NCI-H187 treated with DMSO at 0.1 percent for 48 hours (cell line): ENCODE measurements at regions not wholly inside any gene's neighbourhood (a gene's known extent, or its start where the extent isn't known, plus 50 kb on each side); places are given as distances from the start of the nearest gene placed in this dataset.
"Not testable (repeated sequence)": the region's sequence is repeated elsewhere in the genome, so short reads cannot be mapped to it uniquely, and the experiment has no call there.

Source experiments
- DNase-seq: peaks from one replicate; lab custom pipeline; 2025; lab: John Stamatoyannopoulos, UW

DNA sequence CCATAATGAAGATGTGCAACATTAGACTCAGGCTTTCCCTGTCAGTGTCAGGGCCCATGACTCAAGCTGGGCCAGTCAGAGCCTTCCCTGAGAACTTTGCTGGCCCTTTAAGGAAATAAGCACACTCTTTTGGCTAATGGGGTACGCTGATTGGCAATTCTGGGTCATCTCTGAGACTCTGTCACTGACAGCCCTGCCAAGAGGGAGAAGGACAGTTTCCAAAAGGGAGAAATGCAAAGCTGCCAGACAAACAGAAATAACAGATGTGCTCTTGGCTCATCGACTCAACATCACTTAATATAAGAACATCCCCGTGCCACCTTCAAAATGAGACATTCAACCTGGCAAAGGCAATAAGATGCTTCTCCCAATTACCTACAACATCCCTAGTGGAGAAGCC, 491.9 kb upstream of the PROK2 start:
- DNase-seq = no peak

- no peak for DNase-seq
Measured at GRCh38 chr3:72275331-72275751, 490.4 kb upstream of the PROK2 start.

DNA sequence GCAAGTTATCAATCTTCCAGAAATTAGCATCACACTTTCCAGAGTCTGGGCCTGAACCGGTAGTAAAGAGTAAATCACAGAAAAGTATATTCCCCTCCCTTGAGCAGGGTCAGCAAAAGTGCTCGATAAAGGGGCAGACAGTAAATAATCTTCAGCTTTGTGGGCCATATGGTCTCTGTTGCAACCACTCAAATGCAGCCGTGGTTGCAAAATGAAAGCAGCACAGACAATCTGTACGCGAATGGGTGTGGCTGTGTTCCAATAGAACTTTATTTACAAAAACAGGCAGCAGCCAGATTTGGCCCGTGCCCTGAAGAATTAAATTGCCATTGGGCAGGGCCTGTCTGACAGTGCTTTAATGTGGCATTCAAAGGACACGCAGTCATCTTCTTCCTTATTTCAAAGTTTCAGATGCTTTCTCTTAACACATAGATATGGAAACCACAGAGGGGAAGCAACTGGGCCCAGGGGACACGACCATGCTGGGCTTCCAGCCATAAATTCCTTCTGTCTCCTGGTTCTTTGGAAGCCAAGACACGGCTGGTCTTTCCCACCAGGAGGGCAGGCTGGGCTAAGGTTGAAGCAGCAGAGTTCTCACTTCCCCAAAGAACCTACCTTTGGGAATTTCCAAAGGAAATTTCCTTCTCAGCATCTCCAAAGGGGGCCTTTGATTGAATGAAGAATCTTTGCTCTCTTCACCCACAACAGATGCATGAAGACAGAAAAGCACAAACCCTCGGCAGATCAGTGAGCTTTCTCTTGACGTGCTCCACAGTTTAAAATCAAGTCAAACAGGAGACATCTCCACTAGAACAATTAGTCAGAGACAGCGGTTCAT, 489.8 kb upstream of the PROK2 start:
- DNase-seq = no peak

DNA sequence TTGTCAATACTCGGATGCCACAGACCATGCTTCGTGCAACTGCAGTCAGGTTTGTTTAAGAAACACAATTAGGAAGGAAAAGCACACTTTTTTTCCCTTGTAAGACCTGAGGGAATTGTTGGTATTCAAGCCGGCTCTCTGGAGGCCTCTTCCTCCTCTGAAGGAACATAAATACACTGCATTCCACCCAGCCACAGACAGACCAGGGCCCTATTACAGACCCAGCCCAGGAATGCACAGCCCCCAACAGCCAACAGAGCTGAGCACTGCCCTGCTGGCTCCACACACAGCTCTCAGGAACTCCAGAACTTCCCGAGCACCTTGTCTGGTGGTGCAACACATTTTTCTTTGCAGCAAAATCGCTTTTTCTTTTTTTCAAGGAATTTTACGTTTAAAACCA, 488.7 kb upstream of the PROK2 start:
- DNase-seq = no peak

DNA sequence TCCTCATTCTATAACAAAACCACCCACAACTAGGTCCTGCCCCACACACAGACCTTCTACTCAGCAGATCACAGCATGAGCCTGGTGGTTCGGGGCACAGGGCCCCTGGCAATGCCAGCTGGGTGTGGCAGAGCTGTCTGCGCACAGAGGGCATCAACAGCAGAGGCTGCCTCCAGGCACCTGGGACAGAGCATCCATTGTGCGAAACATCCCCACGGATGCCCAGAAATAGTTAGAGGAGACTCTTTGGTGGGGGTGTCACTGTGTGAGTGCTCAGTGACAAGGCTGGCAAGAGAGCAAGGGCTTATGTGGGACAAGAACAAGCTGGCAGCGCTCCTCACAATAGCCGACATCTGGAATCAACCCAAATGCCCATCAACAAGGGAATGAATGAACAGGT, 487.4 kb upstream of the PROK2 start:
- no peak for DNase-seq

DNA sequence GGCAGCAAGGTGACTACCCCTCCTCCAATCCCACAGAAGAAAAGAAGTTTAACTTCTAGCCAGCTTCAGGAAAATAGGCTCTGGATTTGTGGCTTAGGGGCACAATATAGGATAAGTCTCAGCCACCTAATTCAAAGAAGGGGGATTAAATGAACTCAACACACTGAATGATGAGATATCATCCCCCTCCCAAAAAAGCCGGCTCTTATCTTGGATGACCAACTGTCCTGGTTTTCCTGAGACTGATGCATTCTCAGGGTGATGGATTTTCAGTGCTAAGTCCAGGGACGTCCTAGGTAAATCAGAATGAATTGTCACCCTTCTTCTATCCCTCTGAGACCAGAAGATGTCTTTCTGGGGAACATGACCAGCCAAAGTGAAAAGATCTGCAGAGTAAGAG, 487.0 kb upstream of the PROK2 start:
- no peak for DNase-seq

DNA sequence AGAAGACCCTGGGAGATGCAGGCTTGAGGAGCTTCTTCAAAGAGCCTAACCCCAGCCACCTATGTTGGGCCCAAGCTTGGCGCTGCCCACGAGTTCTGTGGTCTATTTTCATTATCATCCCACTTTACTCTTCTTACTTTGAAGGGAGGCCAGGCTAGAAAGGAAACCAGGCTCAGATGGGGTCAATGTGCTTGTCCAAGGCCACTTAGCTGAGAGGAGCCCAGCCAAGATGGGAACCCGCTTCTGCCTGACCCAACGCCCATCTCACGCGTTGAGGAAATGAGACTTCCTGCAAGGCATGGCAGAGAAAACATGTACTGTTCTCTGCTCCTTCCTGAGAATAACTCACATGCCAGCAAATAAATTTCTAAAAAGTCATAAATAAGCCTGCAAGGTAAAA, 486.3 kb upstream of the PROK2 start:
- DNase-seq = no peak

GRCh38 chr3:72270730-72271129, 485.8 kb upstream of the PROK2 start:
- DNase-seq = no peak

GRCh38 chr3:72270072-72270681, 485.2 kb upstream of the PROK2 start:
- DNase-seq = no peak

- DNase-seq = no peak
Measured at GRCh38 chr3:72269475-72269874, 484.5 kb upstream of the PROK2 start.

DNA sequence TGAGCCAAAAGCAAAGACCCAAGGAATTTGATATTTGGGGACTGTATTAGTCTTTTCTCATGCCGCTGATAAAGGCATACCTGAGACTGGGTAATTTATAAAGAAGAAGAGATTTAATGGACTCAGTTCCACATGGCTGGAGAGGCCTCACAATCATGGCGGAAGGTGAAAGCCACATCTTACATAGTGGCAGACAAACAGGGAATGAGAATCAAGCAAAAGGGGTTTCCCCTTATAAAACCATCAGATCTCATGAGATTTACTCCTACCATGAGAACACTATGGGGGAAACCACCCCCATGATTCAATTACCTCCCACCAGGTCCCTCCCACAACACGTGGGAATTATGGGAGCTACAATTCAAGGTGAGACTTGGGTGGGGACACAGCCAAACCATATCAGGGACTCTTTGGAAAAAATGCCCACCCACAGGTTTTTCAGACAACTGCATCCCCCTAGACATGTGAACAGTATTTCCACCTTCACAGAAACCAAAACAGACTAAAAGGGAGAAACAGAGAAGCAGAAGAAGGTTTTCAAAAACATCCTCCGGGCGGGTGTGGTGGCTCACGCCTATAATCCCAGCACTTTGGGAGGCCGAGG, 482.1 kb upstream of the PROK2 start:
- DNase-seq = not testable (repeated sequence)

DNA sequence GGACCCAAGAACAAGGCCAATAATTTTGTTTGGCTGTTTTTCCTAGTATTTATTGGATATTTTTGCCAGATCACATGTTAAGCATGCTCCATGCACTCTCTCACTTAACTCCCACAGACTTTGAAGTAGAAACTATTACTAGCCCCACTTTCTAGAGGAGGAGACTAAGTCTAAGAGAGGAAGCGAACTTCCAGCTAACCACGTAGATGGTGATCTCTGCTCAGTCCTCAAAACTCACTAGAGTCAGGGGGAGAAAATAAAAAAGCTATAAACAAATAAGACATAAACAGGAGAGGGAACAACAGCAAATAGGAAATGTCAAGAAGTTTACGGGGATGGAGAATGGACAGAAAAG, 481.0 kb upstream of the PROK2 start:
- DNase-seq = no peak

GRCh38 chr3:72265256-72266015, 480.5 kb upstream of the PROK2 start:
- no peak for DNase-seq

GRCh38 chr3:72263223-72263990, 478.5 kb upstream of the PROK2 start:
- no peak for DNase-seq

DNA sequence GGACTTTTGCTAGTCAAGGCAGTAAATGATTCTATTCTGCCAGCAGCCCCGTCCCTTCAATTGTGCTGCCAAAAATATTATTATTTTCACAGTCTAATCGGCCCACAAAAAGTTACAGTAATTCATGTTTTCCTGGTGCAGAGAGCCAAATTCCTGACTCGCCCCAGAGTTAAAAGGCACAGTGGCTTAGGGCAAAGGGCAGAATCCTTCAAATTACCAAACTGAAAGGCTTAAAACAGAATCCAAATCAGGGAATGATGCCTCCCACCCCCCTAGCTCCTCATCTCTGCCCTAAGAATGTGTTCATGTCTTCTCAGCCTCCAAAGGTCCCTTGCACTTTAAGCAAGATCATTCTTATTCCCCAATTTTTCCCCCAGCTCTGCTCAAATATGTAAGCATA, 477.8 kb upstream of the PROK2 start:
- DNase-seq = no peak

- DNase-seq = no peak
Measured at GRCh38 chr3:72261566-72262564, 476.9 kb upstream of the PROK2 start.

DNA sequence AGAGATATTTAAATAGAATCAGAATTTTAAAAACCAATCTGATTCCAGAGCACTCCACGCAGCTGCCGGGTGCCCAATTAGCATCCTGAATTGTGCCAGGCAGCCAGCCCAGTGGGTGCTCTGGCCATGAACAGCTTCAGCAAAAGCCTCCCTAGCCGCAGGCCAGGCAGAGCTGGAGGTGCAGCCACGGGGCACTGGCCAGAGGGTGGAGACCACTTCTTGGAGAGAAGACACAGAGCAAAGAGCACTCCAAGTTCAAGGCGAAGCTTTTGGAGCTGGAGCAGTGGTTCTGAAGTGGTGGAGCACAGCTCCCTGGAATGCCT, 475.6 kb upstream of the PROK2 start:
- no peak for DNase-seq

GRCh38 chr3:72259755-72260587, 475.0 kb upstream of the PROK2 start:
- no peak for DNase-seq

GRCh38 chr3:72258361-72259141, 473.6 kb upstream of the PROK2 start:
- no peak for DNase-seq
